MM.1S (cell line): ENCODE measurements at regions not wholly inside any gene's neighbourhood (a gene's known extent, or its start where the extent isn't known, plus 50 kb on each side); places are given as distances from the start of the nearest gene placed in this dataset.

ENCODE experiments used
- DNase-seq: peaks from one replicate; pipeline ENCODE4 v3.0.0-alpha.2; 2015
- H2AFZ ChIP-seq: fragments of 300-600 bp; sonication (generic); 2 replicates; pipeline ENCODE4 v1.6.0; 2016; ENCODE audit warnings: antibody characterized with exemption, low read length
- H3F3A ChIP-seq: fragments of 300-600 bp; sonication (generic); 2 replicates; pipeline ENCODE4 v1.6.1; 2016; ENCODE audit warnings: mild to moderate bottlenecking, antibody characterized with exemption, low read length, moderate library complexity, mixed read lengths; ENCODE audit not compliant: insufficient read depth
- H3K27ac ChIP-seq: fragments of 300-600 bp; sonication (generic); 2 replicates; pipeline ENCODE4 v1.5.1; 2016; ENCODE audit warnings: mild to moderate bottlenecking, low read length
- H3K27me3 ChIP-seq: fragments of 300-600 bp; sonication (generic); replicated peaks from 2 replicates; pipeline ENCODE4 v1.6.0; 2016; ENCODE audit warnings: low read length; ENCODE audit not compliant: insufficient read depth
- H3K36me3 ChIP-seq: fragments of 300-600 bp; sonication (generic); replicated peaks from 2 replicates; pipeline ENCODE4 v1.6.1; 2016; ENCODE audit warnings: mild to moderate bottlenecking, low read length, mixed read lengths; ENCODE audit not compliant: insufficient read depth
- H3K4me1 ChIP-seq: fragments of 300-600 bp; sonication (generic); 2 replicates; pipeline ENCODE4 v1.6.1; 2016; ENCODE audit warnings: low read length, mixed read lengths
- H3K4me2 ChIP-seq: fragments of 300-600 bp; sonication (generic); 2 replicates; pipeline ENCODE4 v1.6.0; 2016; ENCODE audit warnings: low read depth, low read length
- H3K4me3 ChIP-seq: fragments of 300-600 bp; sonication (generic); 2 replicates; pipeline ENCODE4 v1.5.1; 2016; ENCODE audit warnings: low read length, mixed read lengths
- H3K79me2 ChIP-seq: fragments of 300-600 bp; sonication (generic); 2 replicates; pipeline ENCODE4 v1.6.1; 2016; ENCODE audit warnings: mixed run types, low read length, mixed read lengths
- H3K9ac ChIP-seq: fragments of 300-600 bp; sonication (generic); 2 replicates; pipeline ENCODE4 v1.6.1; 2016; ENCODE audit warnings: low read length, mixed read lengths
- H3K9me2 ChIP-seq: fragments of 300-600 bp; sonication (generic); replicated peaks from 2 replicates; pipeline ENCODE4 v1.6.1; 2016; ENCODE audit warnings: mild to moderate bottlenecking, low read length, mixed read lengths; ENCODE audit not compliant: insufficient read depth
- H3K9me3 ChIP-seq: fragments of 300-600 bp; sonication (generic); replicated peaks from 2 replicates; pipeline ENCODE4 v1.6.1; 2016; ENCODE audit warnings: mild to moderate bottlenecking, low read length, mixed read lengths; ENCODE audit not compliant: insufficient read depth
- H4K20me1 ChIP-seq: fragments of 300-600 bp; sonication (generic); 2 replicates; pipeline ENCODE4 v1.6.1; 2016; ENCODE audit warnings: mild to moderate bottlenecking, low read length, moderate library complexity, mixed read lengths; ENCODE audit not compliant: insufficient read depth
- EZH2 ChIP-seq: fragments of 300-600 bp; sonication (generic); optimal IDR thresholded peaks from 2 replicates; pipeline ENCODE3; 2017; ENCODE audit warnings: low read depth, mild to moderate bottlenecking, antibody characterized with exemption, low read length, mixed read lengths
- EZH2phosphoT487 ChIP-seq: fragments of 300-600 bp; sonication (generic); IDR thresholded peaks from 2 replicates; pipeline ENCODE4 v1.6.1; 2018; ENCODE audit warnings: antibody characterized with exemption, low read length
- TF ChIP-seq, protein P1 (sequence below): fragments of 300-600 bp; sonication (generic); IDR thresholded peaks from 2 replicates; pipeline ENCODE4 v1.5.1; 2016; ENCODE audit warnings: antibody characterized with exemption, low read length, mixed read lengths

DNA sequence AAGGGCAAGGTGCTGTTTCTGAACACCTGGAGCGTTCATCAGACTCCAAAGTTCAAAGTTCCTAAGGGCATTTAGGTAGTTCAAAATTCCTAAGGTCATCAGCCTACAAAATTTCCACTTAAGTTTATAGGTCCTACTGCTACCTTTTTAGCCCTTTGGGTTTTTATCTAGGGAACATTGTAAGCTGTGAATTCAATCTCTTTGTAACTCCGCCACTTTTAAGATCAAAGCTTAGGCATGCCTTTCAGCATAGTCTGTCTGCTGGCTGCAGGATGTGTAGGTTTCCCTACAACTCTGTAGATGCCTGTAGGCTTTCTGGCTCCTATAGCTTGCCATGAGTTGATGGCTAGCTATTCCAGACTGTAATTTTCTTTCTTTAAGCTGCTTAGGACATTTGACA, 291.6 kb downstream of the MAP2K6 start:
- no peaks in the 10 kb centered on the region for H3K79me2 ChIP-seq
- no peaks in the 10 kb centered on the region for H3K36me3 ChIP-seq
- H3K9me3 ChIP-seq: no peaks in the 10 kb centered on the region
- no peak overlapping the region for H3K9ac ChIP-seq
- H3K9me2 ChIP-seq: no peaks in the 10 kb centered on the region
- TF ChIP-seq EZH2 (no peak), EZH2phosphoT487 (no peak)
- no peaks in the 10 kb centered on the region for H4K20me1 ChIP-seq
- H3K4me3 ChIP-seq: no peak overlapping the region
- no peak overlapping the region for H3K27ac ChIP-seq
- DNase-seq: no peak
- H3K27me3 ChIP-seq: no peaks in the 10 kb centered on the region
- H2AFZ ChIP-seq: no peak overlapping the region
- H3F3A ChIP-seq: no peaks in the 10 kb centered on the region
- no peak overlapping the region for H3K4me2 ChIP-seq
- H3K4me1 ChIP-seq: no peaks in the 10 kb centered on the region

DNA sequence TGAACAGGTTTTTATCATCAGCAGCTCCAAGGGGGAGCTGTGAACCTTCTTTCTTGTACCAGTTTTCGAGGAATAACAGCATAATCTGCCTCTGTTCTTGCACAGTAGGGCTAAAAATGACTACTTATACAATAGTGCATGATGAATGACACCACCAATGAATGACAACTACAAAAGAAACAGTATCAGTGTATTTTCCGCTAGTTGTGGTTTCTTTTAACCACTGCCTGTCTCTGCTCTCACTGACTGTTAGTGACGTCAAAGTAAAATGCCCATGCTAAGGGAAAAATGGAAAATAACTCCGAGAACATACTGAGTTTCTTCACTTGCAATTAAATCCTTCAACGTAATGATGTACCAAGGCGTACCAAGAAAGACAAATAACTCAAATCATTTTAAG, 294.9 kb downstream of the MAP2K6 start:
- Histone ChIP-seq H2AFZ (no peak overlapping the region), H3K9ac (no peak overlapping the region), H4K20me1 (no peaks in the 10 kb centered on the region), H3K4me2 (no peak overlapping the region), H3K27me3 (no peaks in the 10 kb centered on the region), H3K79me2 (no peaks in the 10 kb centered on the region), H3F3A (no peaks in the 10 kb centered on the region), H3K9me2 (no peaks in the 10 kb centered on the region), H3K36me3 (no peaks in the 10 kb centered on the region), H3K9me3 (no peaks in the 10 kb centered on the region), H3K27ac (no peak overlapping the region), H3K4me1 (no peaks in the 10 kb centered on the region), H3K4me3 (no peak overlapping the region)
- TF ChIP-seq EZH2phosphoT487 (no peak), EZH2 (no peak)
- TF ChIP-seq, protein P1, sequence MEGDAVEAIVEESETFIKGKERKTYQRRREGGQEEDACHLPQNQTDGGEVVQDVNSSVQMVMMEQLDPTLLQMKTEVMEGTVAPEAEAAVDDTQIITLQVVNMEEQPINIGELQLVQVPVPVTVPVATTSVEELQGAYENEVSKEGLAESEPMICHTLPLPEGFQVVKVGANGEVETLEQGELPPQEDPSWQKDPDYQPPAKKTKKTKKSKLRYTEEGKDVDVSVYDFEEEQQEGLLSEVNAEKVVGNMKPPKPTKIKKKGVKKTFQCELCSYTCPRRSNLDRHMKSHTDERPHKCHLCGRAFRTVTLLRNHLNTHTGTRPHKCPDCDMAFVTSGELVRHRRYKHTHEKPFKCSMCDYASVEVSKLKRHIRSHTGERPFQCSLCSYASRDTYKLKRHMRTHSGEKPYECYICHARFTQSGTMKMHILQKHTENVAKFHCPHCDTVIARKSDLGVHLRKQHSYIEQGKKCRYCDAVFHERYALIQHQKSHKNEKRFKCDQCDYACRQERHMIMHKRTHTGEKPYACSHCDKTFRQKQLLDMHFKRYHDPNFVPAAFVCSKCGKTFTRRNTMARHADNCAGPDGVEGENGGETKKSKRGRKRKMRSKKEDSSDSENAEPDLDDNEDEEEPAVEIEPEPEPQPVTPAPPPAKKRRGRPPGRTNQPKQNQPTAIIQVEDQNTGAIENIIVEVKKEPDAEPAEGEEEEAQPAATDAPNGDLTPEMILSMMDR: no peak
- DNase-seq: no peak

DNA sequence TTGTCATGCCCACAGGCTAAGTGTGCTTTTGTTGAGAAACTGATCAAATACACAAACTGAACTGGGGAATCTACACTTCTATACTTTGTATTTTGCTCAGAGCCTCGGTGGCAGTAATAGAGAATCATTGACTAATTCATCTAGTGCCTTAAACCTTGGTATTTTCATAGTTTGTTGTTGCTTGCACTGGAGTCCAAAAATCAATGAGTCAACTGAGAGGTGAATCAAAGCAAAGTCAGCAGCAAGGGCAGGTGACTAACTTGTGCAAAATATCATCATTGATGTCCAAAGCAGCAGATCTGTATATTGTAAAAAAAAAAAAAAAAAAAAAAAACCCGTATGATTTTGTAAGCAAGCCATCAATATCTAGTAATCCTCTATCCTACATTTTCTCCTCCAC, 296.4 kb downstream of the MAP2K6 start:
- Histone ChIP-seq H3K4me2 (no peak overlapping the region), H4K20me1 (no peaks in the 10 kb centered on the region), H3K9me3 (no peaks in the 10 kb centered on the region), H3K27ac (no peak overlapping the region), H3F3A (no peaks in the 10 kb centered on the region), H3K36me3 (no peaks in the 10 kb centered on the region), H2AFZ (no peak overlapping the region), H3K9me2 (no peaks in the 10 kb centered on the region), H3K79me2 (no peaks in the 10 kb centered on the region), H3K4me1 (no peaks in the 10 kb centered on the region), H3K27me3 (no peaks in the 10 kb centered on the region), H3K4me3 (no peak overlapping the region), H3K9ac (no peak overlapping the region)
- TF ChIP-seq EZH2phosphoT487: no peak
- no peak for TF ChIP-seq EZH2
- TF ChIP-seq, protein P1: no peak
- no peak for DNase-seq

DNA sequence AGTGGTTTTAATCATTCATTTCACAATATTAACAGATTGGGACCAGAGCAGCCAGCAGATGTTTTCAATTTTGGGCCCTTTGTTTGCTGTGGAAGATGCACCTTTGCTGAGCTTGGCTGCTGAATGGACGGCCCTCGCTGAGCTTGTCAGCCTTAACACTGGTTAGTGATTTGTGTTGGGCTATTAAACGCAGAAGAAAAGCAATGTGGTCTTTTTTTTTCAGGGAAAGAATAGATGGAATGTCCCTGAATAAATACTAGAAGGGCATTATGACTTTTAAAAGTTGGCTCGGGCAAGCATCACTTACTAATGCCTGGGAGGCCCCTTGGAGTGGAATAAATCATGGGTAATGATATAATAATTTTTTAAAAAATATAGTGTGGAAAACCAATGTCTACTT, 297.0 kb downstream of the MAP2K6 start:
- no peak overlapping the region for H3K4me3 ChIP-seq
- H3K27ac ChIP-seq: no peak overlapping the region
- H3K4me2 ChIP-seq: no peak overlapping the region
- H4K20me1 ChIP-seq: no peaks in the 10 kb centered on the region
- H3K9me3 ChIP-seq: no peaks in the 10 kb centered on the region
- TF ChIP-seq, protein P1: no peak
- no peak for TF ChIP-seq EZH2phosphoT487
- no peak for TF ChIP-seq EZH2
- H3K9me2 ChIP-seq: no peaks in the 10 kb centered on the region
- no peak for DNase-seq
- H3K79me2 ChIP-seq: no peaks in the 10 kb centered on the region
- H3K4me1 ChIP-seq: no peaks in the 10 kb centered on the region
- H3F3A ChIP-seq: no peaks in the 10 kb centered on the region
- no peaks in the 10 kb centered on the region for H3K27me3 ChIP-seq
- no peak overlapping the region for H3K9ac ChIP-seq
- H2AFZ ChIP-seq: no peak overlapping the region
- no peaks in the 10 kb centered on the region for H3K36me3 ChIP-seq
